Esophagus muscularis mucosa (tissue), 3 donors: ENCODE measurements at regions not wholly inside any gene's neighbourhood (a gene's known extent, or its start where the extent isn't known, plus 50 kb on each side); places are given as distances from the start of the nearest gene placed in this dataset.

ENCODE experiments used
- POLR2A ChIP-seq: fragments of 450-650 bp; IDR thresholded peaks from one replicate; pipeline ENCODE4 v1.6.1; 2017; ENCODE audit warnings: antibody characterized with exemption, moderate library complexity, mild to moderate bottlenecking, low read depth
- POLR2AphosphoS5 ChIP-seq, 2 donors: sonication (generic); formaldehyde crosslinking; IDR thresholded peaks; one replicate each; pipeline ENCODE4 v1.6.1; 2017; ENCODE audit warnings: antibody characterized with exemption in 2 of 2
- TF ChIP-seq, protein P1 (sequence below), 3 experiments: fragments of 200-600 bp in 2 of 3; fragments of 450-650 bp in 1 of 3; sonication (generic) in 2 of 3; IDR thresholded peaks; one replicate each; pipeline ENCODE4 v1.5.1; 2017 to 2019; ENCODE audit warnings: antibody characterized with exemption in 3 of 3, mild to moderate bottlenecking in 2 of 3, moderate library complexity in 1 of 3

DNA sequence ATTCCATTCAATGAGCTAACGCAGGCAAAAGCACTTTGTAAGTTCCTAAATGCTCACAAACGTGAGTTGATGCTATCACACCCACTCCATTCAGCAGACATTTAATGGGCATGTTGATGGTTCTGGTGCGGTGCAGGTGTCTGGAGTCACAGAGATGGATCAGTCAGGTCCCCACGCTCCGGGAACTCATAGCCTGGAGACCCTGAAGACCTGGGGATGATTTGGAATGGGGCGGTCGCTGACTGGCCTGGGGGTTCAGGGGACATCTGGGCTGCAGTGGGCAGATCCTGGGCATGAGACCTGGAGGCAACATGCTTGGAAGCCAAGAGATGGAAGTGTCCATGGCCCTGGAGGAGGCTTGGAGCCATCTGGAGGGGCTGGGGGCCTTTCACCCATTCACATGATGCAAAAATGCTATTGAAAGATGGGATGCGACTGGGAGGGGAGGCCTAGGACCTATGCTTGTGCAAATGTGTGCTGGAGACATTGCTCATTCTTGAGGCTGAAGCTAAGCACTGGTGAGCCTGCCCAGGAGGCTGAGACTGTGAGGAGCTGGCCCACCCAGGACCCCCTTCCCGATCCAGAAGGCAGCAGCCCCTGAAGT lies 522.6 kb downstream of the GLRX3 start:
- TF ChIP-seq, protein P1, sequence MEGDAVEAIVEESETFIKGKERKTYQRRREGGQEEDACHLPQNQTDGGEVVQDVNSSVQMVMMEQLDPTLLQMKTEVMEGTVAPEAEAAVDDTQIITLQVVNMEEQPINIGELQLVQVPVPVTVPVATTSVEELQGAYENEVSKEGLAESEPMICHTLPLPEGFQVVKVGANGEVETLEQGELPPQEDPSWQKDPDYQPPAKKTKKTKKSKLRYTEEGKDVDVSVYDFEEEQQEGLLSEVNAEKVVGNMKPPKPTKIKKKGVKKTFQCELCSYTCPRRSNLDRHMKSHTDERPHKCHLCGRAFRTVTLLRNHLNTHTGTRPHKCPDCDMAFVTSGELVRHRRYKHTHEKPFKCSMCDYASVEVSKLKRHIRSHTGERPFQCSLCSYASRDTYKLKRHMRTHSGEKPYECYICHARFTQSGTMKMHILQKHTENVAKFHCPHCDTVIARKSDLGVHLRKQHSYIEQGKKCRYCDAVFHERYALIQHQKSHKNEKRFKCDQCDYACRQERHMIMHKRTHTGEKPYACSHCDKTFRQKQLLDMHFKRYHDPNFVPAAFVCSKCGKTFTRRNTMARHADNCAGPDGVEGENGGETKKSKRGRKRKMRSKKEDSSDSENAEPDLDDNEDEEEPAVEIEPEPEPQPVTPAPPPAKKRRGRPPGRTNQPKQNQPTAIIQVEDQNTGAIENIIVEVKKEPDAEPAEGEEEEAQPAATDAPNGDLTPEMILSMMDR (IDR thresholded peaks at IDR 0.05): no peak
- TF ChIP-seq POLR2A (no peak), POLR2AphosphoS5 (IDR thresholded peaks at IDR 0.05) (no peak)
